Putamen (tissue), 1 donor: ENCODE measurements at regions not wholly inside any gene's neighbourhood (a gene's known extent, or its start where the extent isn't known, plus 50 kb on each side); places are given as distances from the start of the nearest gene placed in this dataset.
"Not testable (repeated sequence)": the region's sequence is repeated elsewhere in the genome, so short reads cannot be mapped to it uniquely, and the experiment has no call there.

Experiments
- DNase-seq: peaks from one replicate; pipeline ENCODE4 v3.0.0-alpha.2; 2016; ENCODE audit warnings: low spot score

DNA sequence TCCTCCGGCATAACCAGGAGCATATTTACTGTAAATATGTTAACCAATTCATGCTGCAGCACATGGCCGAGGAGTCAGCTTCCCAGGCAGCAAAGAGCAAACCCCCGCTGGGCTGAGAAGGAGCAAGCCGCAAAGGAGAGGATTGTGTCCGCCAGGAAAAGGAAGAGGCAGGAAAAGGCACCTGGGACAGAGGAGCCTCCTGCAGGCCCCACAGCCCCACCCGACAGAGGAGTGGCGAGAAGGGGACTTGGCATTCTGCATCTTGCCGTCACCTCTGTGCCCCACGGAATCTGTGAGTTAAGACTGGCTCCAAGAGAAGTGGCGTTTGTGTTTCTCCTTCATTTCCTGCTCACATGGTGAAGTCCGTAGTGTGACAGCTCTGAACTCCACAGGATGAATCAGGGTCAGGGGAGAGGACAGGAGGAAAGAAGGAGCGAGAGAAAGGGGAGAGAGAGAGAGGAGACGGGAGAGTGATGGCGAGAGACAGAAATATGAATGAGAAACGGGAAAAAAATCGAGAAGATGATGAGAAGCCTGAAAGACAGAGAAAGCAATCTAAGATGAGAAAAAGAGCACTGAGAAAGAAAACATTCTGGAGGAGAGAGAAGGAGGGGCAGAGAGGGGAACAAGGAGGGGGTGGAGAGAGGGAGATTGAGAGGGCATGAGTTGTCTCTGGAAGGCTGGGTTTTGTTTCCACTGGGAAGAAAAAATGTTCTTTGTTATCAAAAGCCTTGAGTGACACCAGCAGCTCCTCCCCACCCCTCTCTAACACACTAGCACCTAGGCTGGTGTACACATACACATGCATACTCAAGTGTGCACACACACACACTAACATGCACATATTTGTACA lies 489.6 kb downstream of the MN1 start:
- peak; percentile 62 for DNase-seq

DNA sequence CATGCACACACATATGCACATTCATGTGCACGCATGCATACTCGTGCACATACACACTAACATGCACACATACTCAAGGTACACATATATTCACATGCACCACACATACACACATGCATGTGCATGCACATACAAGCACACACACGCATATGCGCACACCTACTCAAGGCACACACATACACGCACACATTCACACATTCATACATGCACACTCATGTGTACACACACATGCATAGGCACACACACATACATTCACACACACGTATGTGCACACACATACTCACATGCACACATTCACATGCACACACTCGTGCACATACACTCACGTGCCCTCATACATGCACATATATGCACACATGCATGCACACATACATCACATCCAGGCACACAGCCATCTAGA lies 489.0 kb downstream of the MN1 start:
- DNase-seq: no peak

DNA sequence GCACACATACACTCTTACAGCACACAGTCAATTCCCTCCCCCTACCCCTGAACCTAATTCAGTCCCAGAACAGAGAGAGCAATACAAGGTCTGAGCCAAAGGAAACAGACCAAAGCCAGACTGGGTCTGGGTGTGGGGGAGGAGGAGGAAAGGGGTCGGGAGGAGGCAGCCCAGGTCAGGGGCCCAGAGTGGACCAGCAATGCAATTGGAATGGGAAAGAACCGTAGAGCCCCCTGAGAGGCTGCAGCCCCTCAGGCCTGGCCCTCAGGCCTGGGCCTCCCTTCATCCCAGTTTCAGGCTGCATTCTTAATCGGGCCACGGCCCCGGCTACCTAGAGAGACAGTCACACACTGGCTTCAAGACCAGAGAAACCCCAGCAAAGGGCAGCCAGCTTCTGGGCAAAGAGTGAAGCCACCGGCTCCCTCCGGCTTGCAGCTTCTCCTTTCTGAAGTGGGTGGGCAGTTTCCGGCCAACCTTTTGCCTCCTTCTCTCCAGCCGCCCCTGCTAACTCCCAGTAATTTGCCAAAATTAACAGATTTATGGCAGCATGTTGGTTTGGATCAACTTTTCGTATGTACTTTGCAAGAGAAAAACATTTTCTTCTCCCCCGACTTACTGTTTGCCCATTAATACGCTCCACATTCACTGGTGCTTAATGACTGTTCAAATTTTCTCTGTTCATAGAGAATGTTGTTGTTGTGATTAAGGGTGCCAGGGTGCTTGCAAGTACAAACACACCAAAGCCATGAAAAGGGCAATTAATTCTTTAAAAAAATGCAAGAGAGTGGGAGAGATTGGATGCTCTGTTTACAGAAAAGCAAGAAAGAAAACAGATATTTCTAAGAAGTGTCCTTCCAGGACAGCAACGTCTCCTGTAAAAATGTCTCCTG lies 488.3 kb downstream of the MN1 start:
- DNase-seq: no peak

DNA sequence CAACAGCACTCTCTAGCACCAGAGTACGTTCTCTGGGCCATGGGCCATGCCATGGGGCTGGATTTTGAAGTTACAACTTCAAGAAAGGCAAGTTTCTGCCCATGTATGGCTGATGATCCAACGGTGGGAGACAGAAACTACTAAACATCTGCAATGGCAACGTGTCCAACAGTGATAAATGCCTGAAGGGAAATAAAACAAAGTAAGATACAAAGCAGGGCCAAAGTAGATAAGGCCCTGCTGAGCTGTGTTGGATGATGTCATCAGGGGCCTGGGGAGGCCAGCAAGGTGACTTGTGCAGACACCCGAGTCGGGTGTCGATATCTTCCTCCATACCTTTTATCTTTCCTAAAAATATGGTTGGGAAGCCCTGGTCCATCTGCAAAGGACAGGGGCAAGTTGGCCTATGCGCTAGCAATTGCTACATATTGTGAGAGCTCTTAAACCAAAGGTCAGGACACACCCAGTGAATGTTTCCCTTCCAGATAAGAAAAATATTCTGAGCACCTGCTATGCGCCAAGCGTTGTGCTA lies 487.2 kb downstream of the MN1 start:
- DNase-seq: no peak

DNA sequence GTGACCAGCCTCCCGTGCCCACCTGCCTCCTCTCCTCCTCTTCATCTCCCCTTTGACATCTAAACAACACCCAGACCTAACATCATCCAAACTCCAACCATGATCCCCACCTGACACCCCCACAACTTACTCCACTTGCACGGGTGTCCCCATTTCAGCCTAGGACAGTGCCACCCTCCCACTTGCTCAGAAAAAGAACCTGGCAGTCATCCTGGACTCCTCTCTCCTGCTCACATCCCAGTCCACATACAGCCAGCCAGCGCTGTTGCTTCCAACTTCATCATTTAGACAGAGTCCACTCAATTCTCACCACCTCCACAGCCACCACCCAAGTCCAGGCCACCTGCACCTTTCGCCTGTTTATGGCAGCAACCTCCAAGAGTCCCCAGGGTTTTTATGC lies 485.7 kb downstream of the MN1 start:
- no peak for DNase-seq

DNA sequence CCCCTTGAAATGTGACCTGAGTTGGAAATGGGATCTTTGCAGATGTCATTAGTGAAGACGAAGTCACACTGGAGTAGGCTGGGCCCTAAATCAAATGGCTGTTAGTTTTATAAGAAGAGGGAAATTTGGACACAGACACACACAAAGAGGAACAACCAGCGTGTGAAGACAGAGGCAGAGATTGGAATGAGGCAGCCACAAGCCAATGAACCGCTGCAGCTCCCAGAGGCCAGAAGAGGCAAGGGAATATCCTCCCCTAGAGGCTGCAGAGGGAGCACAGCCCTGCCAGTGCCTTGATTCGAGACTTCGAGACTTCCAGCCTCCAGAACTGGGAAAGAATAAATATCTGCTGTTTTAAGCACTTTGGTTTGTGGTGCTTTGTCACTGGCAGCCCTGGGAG lies 484.5 kb downstream of the MN1 start:
- DNase-seq: no peak

DNA sequence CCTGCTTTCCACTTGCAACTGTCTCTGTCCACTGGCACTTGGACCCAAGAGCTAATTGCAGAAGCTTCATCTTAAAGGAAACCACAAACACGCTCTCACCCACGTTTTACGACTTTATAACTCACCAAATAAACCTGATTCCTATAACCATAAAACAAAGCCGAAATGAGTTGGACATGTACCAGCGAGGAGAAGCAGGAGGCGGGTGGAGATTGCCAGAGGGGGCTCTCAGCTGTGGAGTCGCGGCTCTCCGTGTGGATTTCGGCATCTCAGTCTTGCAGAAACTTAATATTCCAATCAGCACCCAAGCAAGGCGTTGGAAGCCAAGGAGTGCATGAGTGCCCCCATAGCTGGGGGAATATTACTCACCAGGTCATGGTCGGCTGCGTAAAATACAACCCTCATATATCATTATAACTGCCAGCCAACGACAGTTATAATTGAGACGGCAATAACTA lies 483.6 kb downstream of the MN1 start:
- peak; percentile 38 for DNase-seq

DNA sequence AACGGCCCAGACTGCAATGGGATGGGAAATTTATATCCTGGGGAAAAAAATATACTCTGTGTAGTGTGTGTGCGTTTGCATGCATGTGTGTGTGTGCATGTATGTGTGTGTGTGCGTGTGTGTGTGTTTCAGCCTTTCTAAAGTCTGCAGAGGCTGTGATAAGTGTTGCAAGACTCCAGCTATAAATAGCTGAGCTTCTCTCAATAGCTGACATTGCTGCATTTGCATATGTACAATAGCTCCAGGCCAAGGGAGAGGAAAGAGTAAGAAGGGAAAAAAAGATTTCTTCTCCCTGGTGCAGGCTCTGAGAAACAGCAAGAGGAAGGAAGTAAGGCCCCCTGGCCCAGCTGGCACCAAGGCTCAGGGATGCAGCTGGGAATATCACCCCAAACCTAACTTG lies 483.0 kb downstream of the MN1 start:
- DNase-seq: peak; percentile 58

DNA sequence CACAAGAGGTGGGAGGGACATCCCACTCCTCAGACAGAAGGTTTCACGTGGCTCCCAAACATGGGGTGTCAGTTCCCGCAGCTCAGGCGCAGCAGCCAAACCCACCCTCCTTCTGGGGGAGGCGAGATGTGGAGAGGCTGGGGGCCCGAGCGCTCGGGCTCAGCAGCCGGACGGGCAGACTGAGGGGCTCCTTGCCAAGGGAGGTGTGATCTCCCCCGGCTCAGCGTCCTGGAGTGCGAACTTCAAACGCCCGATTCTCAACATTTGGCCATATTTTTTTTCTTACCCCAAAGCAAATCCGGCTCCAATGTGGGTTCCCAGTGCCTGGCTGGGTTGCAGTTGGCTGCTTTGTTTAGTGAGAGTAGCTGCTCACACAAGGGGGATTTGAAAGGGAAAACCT lies 477.9 kb downstream of the MN1 start:
- DNase-seq: no peak

DNA sequence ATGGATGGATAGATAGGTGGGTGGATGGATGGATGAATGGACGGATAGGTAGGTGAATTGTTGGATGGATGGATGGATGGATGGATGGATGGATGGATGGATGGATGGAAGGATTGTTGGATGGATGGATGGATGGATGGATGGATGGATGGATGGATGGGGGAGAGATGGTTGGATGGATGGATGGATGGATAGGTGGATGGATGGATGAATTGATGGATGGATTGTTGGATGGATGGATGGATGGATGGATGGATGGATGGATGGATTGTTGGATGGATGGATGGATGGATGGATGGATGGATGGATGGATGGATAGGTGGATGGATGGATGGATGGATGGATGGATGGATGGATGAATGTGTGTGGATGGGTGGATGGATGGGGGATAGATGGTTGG lies 476.6 kb downstream of the MN1 start:
- DNase-seq: not testable (repeated sequence)

DNA sequence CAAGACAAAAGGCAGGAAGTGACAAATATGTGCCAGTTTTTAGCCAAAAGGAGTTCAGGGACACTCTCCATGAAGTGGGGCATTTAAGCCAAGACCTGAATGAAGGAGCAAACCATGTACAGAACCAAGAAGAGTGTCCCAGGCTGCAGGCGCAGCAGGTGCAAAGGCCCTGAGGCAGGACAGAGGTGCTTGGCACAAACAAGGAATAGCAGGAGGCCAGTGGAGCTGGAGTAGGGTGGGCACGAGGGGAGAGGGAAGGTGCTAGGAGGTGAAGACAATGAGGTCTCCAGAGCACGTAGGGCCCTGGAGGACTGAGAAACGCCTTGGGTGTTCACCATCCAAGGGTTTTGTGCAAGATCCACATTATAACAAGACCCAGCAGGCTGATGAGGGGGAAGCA lies 474.1 kb downstream of the MN1 start:
- no peak for DNase-seq

DNA sequence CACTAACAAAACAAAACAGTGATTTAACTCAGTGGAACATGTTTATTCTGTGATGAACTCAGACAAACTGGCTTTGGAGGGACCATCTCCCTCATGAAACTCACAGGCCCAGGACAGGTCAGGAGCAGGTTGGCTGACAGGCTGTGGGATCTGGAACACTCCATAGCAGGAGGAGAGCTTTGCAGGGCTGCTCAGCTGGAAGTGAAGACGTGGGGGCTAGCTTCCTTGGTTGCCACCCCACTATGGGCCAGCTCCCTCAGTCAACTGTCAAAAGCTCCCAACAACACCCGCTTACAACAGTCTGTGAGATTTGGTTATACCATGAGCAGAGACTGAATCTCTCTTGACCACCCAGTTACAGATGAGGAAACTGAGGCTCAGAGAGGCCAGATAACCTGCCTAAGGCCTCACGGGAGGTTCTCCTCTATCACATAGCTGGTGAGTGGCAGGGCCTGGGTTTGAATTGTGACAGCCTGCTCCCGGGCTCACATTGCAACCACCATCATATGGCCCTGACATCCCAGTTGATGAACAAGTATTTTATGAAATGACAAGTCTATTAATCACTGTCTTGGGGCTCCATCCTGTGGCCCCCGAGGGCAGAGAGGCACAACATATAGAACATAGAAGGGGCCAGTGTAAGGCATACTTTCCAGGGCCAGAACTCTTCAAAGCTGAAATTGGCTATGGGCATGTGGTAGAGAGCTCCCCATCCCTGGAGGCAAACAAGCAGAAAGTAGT lies 473.4 kb downstream of the MN1 start:
- no peak for DNase-seq

DNA sequence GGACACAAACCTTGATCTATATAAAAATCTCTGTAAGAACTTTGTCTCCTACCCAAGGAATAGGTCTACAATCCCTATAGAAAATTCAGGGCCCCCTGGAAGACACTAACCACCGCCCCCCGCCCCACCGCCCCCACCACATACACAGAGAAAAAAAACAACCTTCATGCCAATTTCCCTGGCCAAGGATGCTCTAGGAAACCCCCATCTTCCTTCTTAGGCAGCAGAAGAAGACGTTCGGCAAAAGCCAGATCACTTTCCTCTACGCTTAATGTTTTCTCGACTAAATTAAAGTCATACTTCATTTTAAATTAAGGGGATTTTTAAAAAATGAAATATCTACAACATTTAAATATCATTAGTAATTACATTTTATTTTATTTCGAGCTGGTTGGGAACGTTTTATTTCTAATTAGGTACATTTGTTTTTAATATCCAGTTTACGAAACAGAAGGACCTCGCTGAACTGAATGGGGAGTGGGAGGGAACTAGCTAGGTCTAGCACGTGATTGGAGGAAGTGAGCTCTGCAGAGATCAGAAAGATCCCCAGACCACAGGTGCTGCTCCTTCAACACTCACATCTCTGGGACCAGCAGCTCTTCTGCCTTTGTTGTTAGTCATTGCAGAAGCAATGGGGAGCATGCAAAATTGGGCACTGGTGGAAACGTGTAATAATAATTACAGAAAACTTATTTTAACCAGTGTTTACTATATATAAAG lies 472.3 kb downstream of the MN1 start:
- no peak for DNase-seq

DNA sequence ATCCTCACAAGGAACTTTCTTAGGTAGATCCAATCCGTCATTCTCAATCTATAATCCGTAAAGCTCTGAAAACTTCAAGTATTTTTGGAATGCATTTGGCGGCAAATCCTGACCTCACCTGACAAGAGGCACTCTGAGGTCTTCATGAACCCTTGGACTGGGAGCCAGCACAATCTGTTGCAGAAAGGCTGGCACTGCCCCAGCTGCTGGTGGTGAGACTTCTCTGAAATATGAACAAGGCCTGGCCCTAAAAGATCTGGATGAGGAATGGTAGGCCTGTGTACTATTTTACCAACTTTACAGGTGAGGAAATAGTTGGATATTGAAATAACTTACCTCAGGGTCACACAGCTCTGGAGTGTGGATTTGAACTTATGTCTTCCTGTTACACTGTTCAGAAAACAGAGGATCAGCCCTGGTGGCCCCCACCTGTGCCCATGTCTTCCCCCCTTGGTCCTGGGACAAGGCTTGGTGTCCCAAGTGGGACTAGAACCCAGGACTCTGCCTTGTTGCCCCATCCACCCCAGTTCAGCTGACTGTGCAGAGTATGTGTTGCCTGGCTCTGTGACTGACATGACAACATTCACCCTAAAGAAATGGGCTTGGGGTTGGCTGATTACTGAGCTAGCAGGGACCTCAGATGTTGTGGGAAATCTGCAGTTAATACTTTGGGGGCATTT lies 471.4 kb downstream of the MN1 start:
- DNase-seq: no peak

DNA sequence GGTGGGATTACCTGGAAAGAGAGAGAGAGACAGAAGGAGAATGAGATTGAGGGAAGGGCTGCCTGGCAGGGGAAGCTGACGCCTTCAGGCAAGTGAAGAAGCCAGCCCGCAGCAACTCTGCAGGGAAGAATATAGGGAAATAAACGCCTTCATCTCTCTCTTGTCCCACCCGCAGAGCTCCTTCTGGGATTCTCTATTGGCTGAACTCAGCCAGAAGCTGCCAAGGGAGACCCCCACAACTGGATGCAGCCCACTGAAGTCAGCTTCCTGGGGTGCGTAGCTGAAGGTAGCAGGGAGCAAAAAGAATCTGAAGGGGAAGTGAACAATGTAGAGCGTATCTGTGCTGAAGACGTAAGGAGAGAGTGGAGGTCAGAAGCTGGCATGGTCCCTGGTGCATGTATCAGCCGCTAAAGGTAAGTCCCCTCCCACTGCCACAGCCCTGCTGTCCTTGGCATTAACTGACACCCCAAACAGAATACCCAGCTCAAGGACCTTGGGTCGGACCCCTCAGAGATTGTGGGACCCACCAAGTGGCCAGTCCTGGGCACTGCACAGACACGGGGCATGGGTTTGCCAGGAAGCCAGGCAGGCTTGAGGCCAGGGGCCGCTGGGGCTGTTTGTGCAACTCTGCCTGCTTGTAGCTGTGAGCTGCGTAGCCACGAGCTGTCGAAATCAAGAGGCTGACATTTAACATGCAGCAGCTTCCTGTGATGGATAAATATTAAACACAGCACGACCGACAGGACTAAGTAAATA lies 469.9 kb downstream of the MN1 start:
- peak; percentile 44 for DNase-seq

DNA sequence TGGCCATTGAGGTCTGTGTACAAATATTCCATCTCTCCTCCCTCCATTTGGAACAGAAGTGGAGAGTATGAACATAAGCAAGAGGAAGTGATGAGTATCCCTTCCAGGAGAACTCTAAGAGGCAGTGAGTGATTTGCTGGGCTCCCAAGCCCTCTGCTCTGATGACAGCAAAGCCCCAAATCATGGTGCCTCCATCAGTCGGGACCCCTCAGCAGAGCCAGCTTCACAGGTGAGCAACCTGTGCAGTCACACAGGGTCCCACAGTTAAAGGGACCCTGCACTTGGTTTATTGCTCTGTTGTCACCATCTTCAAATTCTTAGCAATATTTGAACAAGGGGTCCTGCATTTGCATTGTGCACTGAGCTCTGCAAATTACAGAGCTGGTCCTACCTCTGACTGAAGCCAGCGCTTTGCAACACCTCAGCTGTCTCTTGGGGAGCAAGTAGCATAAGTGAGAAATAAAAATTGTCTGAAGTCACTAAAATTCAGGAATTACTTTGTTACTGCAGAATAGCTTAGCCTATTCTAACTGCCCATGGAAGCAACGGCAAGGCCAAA lies 466.4 kb downstream of the MN1 start:
- no peak for DNase-seq

DNA sequence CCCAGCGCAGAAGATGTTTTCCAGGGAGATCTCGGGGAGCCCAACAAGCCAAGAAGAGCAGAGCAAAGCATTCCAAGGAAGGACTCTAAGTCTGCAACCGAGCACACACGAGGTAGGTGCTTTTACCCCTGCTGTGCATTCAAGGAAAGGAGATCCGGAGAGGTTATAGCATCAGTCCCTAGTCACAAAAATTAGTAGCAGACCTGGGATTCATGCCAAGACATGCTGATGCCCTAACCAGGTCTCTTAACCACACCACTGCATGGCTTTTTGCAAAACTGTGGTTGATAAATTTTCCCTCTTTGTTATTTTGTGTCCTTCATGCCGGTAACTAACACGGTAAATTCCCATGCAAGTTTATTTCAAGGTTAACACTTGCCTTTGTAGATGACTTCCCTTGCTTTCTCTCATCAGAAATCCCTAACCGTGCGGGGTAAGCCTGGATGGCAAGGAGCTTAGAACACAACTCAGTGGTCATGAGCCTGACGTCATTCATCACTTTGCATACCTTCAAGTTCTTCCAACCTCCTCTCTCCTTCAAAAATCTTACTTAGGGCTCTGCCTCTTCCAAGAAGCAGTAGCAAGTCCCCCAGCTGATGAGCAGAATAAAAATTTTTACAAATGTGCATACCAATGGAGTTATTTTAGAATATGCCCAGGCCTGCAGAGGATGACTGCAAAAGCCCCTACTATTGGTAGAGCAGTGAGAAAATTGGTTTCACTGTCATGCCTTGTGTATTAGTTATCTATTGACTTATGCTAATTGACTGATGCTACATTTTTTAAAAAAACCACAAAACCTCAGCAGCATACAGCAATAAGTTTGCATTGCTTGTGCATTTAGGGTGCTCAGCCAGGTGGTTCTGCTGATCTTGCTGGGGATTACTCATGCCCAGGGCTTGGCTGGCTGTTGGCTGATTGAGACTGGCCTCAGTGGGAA lies 465.1 kb downstream of the MN1 start:
- DNase-seq: no peak

DNA sequence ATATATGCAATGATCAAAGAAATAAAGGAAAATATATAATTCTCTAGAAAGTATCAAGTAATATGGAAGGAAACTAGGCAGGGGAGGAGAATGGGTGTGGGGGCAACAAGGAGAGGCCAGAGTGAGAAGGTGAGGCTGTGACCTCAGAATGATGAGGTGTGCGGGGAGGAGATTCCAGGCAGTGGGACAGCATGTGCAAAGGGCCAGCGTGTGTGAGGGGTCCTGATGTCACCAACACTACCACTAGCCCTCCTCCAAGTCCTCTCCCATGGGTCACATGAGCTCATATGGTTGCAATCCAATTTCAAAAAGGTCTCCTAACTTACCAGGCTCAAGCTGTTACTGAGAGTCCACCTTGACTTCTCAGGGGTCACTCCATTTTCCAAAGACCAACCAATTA lies 463.9 kb downstream of the MN1 start:
- DNase-seq: no peak

DNA sequence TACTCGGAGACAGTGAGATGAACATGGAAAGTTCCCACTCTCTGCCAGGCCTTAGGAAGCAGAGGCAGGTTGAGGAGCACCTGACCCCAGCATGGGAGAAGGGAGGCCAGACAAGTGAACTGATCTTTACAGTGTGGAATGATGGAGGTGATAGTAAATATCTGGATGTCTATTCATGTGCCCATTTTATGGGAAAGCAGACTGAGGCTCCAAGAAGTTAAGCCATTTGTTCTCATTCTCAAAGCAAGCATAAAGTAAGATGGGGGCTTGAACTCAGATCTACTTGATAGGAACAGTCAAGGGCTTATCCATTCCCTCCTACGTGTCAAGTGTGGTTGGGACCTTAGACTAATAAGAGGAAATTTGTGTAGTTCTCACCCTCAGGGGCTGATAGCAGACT lies 461.5 kb downstream of the MN1 start:
- DNase-seq: no peak
